NOMO-1 (cell line): ENCODE measurements at regions not wholly inside any gene's neighbourhood (a gene's known extent, or its start where the extent isn't known, plus 50 kb on each side); places are given as distances from the start of the nearest gene placed in this dataset.

Experiments
- DNase-seq, 2 experiments: peaks; one replicate each; lab custom pipeline; 2025; ENCODE audit not compliant: unreplicated experiment in 2 of 2; lab: John Stamatoyannopoulos, UW

GRCh38 chr14:61193476-61193875 is 87.7 kb downstream of the TMEM30B start:
- no peak for DNase-seq

GRCh38 chr14:61192989-61193388 is 88.1 kb downstream of the TMEM30B start:
- no peak for DNase-seq

GRCh38 chr14:61191733-61192132 is 89.4 kb downstream of the TMEM30B start:
- DNase-seq = no peak

- DNase-seq = no peak
These were observed 90.8 kb downstream of the TMEM30B start for GRCh38 chr14:61190341-61190740.

GRCh38 chr14:61188978-61189808 is 91.9 kb downstream of the TMEM30B start:
- peak; percentile 29 to 35 for DNase-seq

GRCh38 chr14:61188196-61188595 is 92.9 kb downstream of the TMEM30B start:
- DNase-seq = no peak

GRCh38 chr14:61187196-61187905 is 93.8 kb downstream of the TMEM30B start:
- DNase-seq = no peak

- DNase-seq = no peak
These were observed 94.6 kb downstream of the TMEM30B start for GRCh38 chr14:61186341-61187195.

- no peak for DNase-seq
These were observed 95.6 kb downstream of the TMEM30B start for GRCh38 chr14:61185534-61185933.

GRCh38 chr14:61184112-61184511 is 97.0 kb downstream of the TMEM30B start:
- no peak for DNase-seq

- no peak for DNase-seq
These were observed 97.8 kb downstream of the TMEM30B start for GRCh38 chr14:61183196-61183885.

- DNase-seq = no peak
These were observed 101.2 kb downstream of the TMEM30B start for GRCh38 chr14:61179796-61180398.

- no peak for DNase-seq
These were observed 102.0 kb downstream of the TMEM30B start for GRCh38 chr14:61179061-61179690.

GRCh38 chr14:61178226-61179060 is 102.7 kb downstream of the TMEM30B start:
- DNase-seq = no peak

GRCh38 chr14:61177279-61178225 is 103.6 kb downstream of the TMEM30B start:
- no peak for DNase-seq

GRCh38 chr14:61176686-61177085 is 104.5 kb downstream of the TMEM30B start:
- DNase-seq = no peak

GRCh38 chr14:61174987-61175386 is 106.2 kb downstream of the TMEM30B start:
- DNase-seq = peak in 1 of 2 experiments; percentile 4

- DNase-seq = no peak
These were observed 106.7 kb downstream of the TMEM30B start for GRCh38 chr14:61174441-61174891.
